CD14-positive monocyte (primary cell): ENCODE measurements at regions not wholly inside any gene's neighbourhood (a gene's known extent, or its start where the extent isn't known, plus 50 kb on each side); places are given as distances from the start of the nearest gene placed in this dataset.

Source experiments
- DNase-seq, 3 donors: peaks; one replicate each; pipeline ENCODE4 v3.0.0-alpha.2; 2011 to 2022
- H2AFZ ChIP-seq: 2 replicates; pipeline ENCODE4 v1.6.0; 2012; ENCODE audit warnings: mild to moderate bottlenecking, low read depth, low read length, inconsistent platforms; ENCODE audit not compliant: insufficient read depth, poor library complexity, severe bottlenecking
- H3K27ac ChIP-seq, 2 donors: 1 replicate in 1 of 2; 2 replicates in 1 of 2; pipeline ENCODE4 v1.5.1; 2012 to 2013; ENCODE audit warnings: low read length in 2 of 2, control low read depth in 1 of 2, inconsistent platforms in 1 of 2, low read depth in 1 of 2, mild to moderate bottlenecking in 1 of 2
- H3K27me3 ChIP-seq, 2 donors: one replicate each; pipeline versions ENCODE4 v1.6.0 to v1.6.1; 2011 to 2013; ENCODE audit warnings: low read length in 2 of 2; ENCODE audit not compliant: control insufficient read depth in 2 of 2, insufficient read depth in 2 of 2
- H3K36me3 ChIP-seq, 2 donors: replicated peaks in 1 of 2; 1 replicate in 1 of 2; 2 replicates in 1 of 2; pipeline versions ENCODE4 v1.5.1 to v1.6.1; 2012 to 2013; ENCODE audit warnings: low read length in 2 of 2, control low read depth in 1 of 2, inconsistent platforms in 1 of 2, mild to moderate bottlenecking in 1 of 2; ENCODE audit not compliant: insufficient read depth in 2 of 2, control insufficient read depth in 1 of 2
- H3K4me1 ChIP-seq, 2 donors: 1 replicate in 1 of 2; 2 replicates in 1 of 2; pipeline versions ENCODE4 v1.5.1 to v1.6.1; 2012 to 2013; ENCODE audit warnings: low read length in 2 of 2, control low read depth in 1 of 2, inconsistent platforms in 1 of 2, mild to moderate bottlenecking in 1 of 2, moderate library complexity in 1 of 2; ENCODE audit not compliant: insufficient read depth in 2 of 2, control insufficient read depth in 1 of 2
- H3K4me2 ChIP-seq: replicated peaks from 2 replicates; pipeline ENCODE3; 2012; ENCODE audit warnings: low read length, moderate library complexity, mild to moderate bottlenecking; ENCODE audit not compliant: poor library complexity, severe bottlenecking; ENCODE audit errors: extremely low read depth
- H3K4me3 ChIP-seq, 3 experiments: fragments of 200-600 bp in 1 of 3; sonication (generic) in 1 of 3; replicated peaks in 1 of 3; 1 replicate in 2 of 3; 2 replicates in 1 of 3; pipeline ENCODE4 v1.5.1; 2011 to 2013; ENCODE audit warnings: low read length in 3 of 3, mild to moderate bottlenecking in 3 of 3, control low read depth in 2 of 3, low read depth in 2 of 3, inconsistent platforms in 1 of 3, moderate library complexity in 1 of 3
- H3K79me2 ChIP-seq: 2 replicates; pipeline ENCODE4 v1.6.0; 2012; ENCODE audit warnings: mild to moderate bottlenecking, control low read depth, inconsistent platforms, low read length, moderate library complexity; ENCODE audit not compliant: insufficient read depth
- H3K9ac ChIP-seq: 2 replicates; pipeline ENCODE4 v1.6.0; 2017; ENCODE audit warnings: low read length, mild to moderate bottlenecking; ENCODE audit not compliant: insufficient read depth, poor library complexity, severe bottlenecking
- H3K9me3 ChIP-seq, 2 donors: replicated peaks in 1 of 2; 1 replicate in 1 of 2; 2 replicates in 1 of 2; pipeline versions ENCODE4 v1.5.1 to v1.6.1; 2012 to 2013; ENCODE audit warnings: low read length in 2 of 2, control low read depth in 1 of 2; ENCODE audit not compliant: control insufficient read depth in 1 of 2, insufficient read depth in 1 of 2
- H4K20me1 ChIP-seq: 2 replicates; pipeline ENCODE4 v1.6.0; 2012; ENCODE audit warnings: mild to moderate bottlenecking, low read length, control low read depth, moderate library complexity; ENCODE audit not compliant: insufficient read depth
- H3K27ac Mint-ChIP-seq, 7 donors: one replicate each; pipeline ENCODE4 v1.8.0; 2020; ENCODE audit warnings: mild to moderate bottlenecking in 7 of 7, mixed read lengths in 7 of 7, moderate library complexity in 6 of 7, inconsistent platforms in 2 of 7
- H3K27me3 Mint-ChIP-seq, 3 donors: one replicate each; pipeline ENCODE4 v1.8.0; 2021 to 2022; ENCODE audit warnings: low read depth in 3 of 3, mild to moderate bottlenecking in 3 of 3, mixed read lengths in 3 of 3, moderate library complexity in 3 of 3, inconsistent platforms in 1 of 3
- H3K36me3 Mint-ChIP-seq, 2 donors: one replicate each; pipeline ENCODE4 v1.8.0; 2020; ENCODE audit warnings: mixed read lengths in 2 of 2, inconsistent platforms in 1 of 2, mild to moderate bottlenecking in 1 of 2
- H3K4me1 Mint-ChIP-seq: one replicate; pipeline ENCODE4 v1.8.0; 2020; ENCODE audit warnings: mild to moderate bottlenecking, mixed read lengths
- H3K4me3 Mint-ChIP-seq, 2 donors: one replicate each; pipeline ENCODE4 v1.8.0; 2020; ENCODE audit warnings: mild to moderate bottlenecking in 2 of 2, mixed read lengths in 2 of 2, moderate library complexity in 1 of 2
- H3K9me3 Mint-ChIP-seq, 7 donors: one replicate each; pipeline ENCODE4 v1.8.0; 2020 to 2022; ENCODE audit warnings: mixed read lengths in 7 of 7, mild to moderate bottlenecking in 6 of 7, moderate library complexity in 6 of 7, inconsistent platforms in 2 of 7
- CTCF ChIP-seq: fragments of 200-600 bp; IDR thresholded peaks from one replicate; pipeline ENCODE4 v1.8.0; 2022; ENCODE audit warnings: antibody characterized with exemption, mild to moderate bottlenecking
- WGBS: methylation state at CpG from one replicate; pipeline ENCODE4 v1.1.5; 2013; ENCODE audit warnings: missing lambda C conversion rate; ENCODE audit not compliant: insufficient coverage; 5-methylcytosine and 5-hydroxymethylcytosine counted together
- intact Hi-C, 2 donors: fragments of 100-400 bp; cut with micrococcal nuclease; formaldehyde crosslinking; loops; one replicate each; pipeline versions ENCODE4 v1.15.0 to v1.15.1; 2023

GRCh38 chr4:22181736-22182135 lies 233.2 kb upstream of the KCNIP4 start:
- Histone ChIP-seq H3K27me3 (no peaks in the 10 kb centered on the region), H3K4me1 (no peaks in the 10 kb centered on the region), H3K79me2 (no peaks in the 10 kb centered on the region), H2AFZ (no peak overlapping the region), H3K9ac (no peak overlapping the region), H3K27ac (no peak overlapping the region), H3K4me3 (no peak overlapping the region), H3K36me3 (no peaks in the 10 kb centered on the region), H3K9me3 (peaks cover 0 to 2% of the 10 kb centered on the region in 2 donors), H4K20me1 (no peaks in the 10 kb centered on the region), H3K4me2 (no peak overlapping the region)
- no peaks in the 10 kb centered on the region for H3K27me3 Mint-ChIP-seq
- no peak for TF ChIP-seq CTCF
- peaks cover 0 to 9% (median 1%) of the 10 kb centered on the region in 7 donors for H3K9me3 Mint-ChIP-seq
- no peak overlapping the region for H3K27ac Mint-ChIP-seq
- no peaks in the 10 kb centered on the region for H3K4me1 Mint-ChIP-seq
- intact Hi-C loops: no loop called here
- H3K4me3 Mint-ChIP-seq: no peak overlapping the region
- no peak for DNase-seq
- H3K36me3 Mint-ChIP-seq: no peaks in the 10 kb centered on the region

GRCh38 chr4:22179124-22179874 lies 230.7 kb upstream of the KCNIP4 start:
- no peaks in the 10 kb centered on the region for H3K79me2 ChIP-seq
- no peaks in the 10 kb centered on the region for H3K4me1 Mint-ChIP-seq

More at GRCh38 chr4:22179124-22179874, 230.7 kb upstream of the KCNIP4 start:
- H3K27ac ChIP-seq: no peak overlapping the region
- no peak overlapping the region for H3K9ac ChIP-seq
- no peak overlapping the region for H2AFZ ChIP-seq
- TF ChIP-seq CTCF: no peak
- DNase-seq: no peak
- Mint-ChIP-seq H3K27me3 (no peaks in the 10 kb centered on the region), H3K27ac (no peak overlapping the region), H3K36me3 (no peaks in the 10 kb centered on the region), H3K4me3 (no peak overlapping the region), H3K9me3 (peaks cover 0 to 11% (median 3%) of the 10 kb centered on the region in 7 donors)
- H3K9me3 ChIP-seq: peaks cover 0 to 5% of the 10 kb centered on the region in 2 donors
- intact Hi-C loops: no loop called here
- H3K27me3 ChIP-seq: no peaks in the 10 kb centered on the region
- no CpG with 5 or more reads among the region's 1 CpG for WGBS
- no peak overlapping the region for H3K4me3 ChIP-seq
- no peaks in the 10 kb centered on the region for H4K20me1 ChIP-seq
- H3K36me3 ChIP-seq: no peaks in the 10 kb centered on the region
- H3K4me1 ChIP-seq: no peaks in the 10 kb centered on the region
- H3K4me2 ChIP-seq: no peak overlapping the region
